Activated B cell treated with CpG ODN at 0.5 μM for 24 hours (primary cell): ENCODE measurements at regions not wholly inside any gene's neighbourhood (a gene's known extent, or its start where the extent isn't known, plus 50 kb on each side); places are given as distances from the start of the nearest gene placed in this dataset.

Experiments used
- ATAC-seq: fragments of 200-7000 bp; cut with Tn5 transposase; one replicate; pipeline ENCODE4 v1.10.0; 2021; ENCODE audit warnings: low read depth, mild to moderate bottlenecking, moderate library complexity
- CTCF ChIA-PET: fragments of 350-600 bp; sonication (Branson Sonifier 250); formaldehyde crosslinking; loops from one replicate; lab custom pipeline; 2021; ENCODE audit warnings: antibody characterized with exemption; lab: Charles Lee
- POLR2A ChIA-PET: fragments of 350-600 bp; sonication (Branson Sonifier 250); formaldehyde crosslinking; loops from one replicate; lab custom pipeline; 2021; ENCODE audit warnings: antibody characterized with exemption; lab: Charles Lee
- DNase-seq: peaks from one replicate; pipeline ENCODE4 v3.0.0; 2022
- H3K27ac Mint-ChIP-seq: one replicate; pipeline ENCODE4 v1.8.0; 2020; ENCODE audit warnings: mixed read lengths
- H3K27me3 Mint-ChIP-seq: one replicate; pipeline ENCODE4 v1.8.0; 2021; ENCODE audit warnings: mixed read lengths
- H3K36me3 Mint-ChIP-seq: one replicate; pipeline ENCODE4 v1.8.0; 2021; ENCODE audit warnings: low read depth, mixed read lengths
- H3K4me1 Mint-ChIP-seq: one replicate; pipeline ENCODE4 v1.8.0; 2021; ENCODE audit warnings: mixed read lengths
- H3K4me3 Mint-ChIP-seq: one replicate; pipeline ENCODE4 v1.8.0; 2020; ENCODE audit warnings: mild to moderate bottlenecking, mixed read lengths
- H3K9me3 Mint-ChIP-seq: one replicate; pipeline ENCODE4 v1.8.0; 2020; ENCODE audit warnings: mixed read lengths
- intact Hi-C: fragments of 100-400 bp; cut with micrococcal nuclease; formaldehyde crosslinking; loops from one replicate; pipeline ENCODE4 v1.15.1; 2024
- TF ChIP-seq, protein P1 (sequence below): fragments of 200-600 bp; IDR thresholded peaks from one replicate; pipeline ENCODE4 v1.8.0; 2022; ENCODE audit warnings: antibody characterized with exemption, mild to moderate bottlenecking

DNA sequence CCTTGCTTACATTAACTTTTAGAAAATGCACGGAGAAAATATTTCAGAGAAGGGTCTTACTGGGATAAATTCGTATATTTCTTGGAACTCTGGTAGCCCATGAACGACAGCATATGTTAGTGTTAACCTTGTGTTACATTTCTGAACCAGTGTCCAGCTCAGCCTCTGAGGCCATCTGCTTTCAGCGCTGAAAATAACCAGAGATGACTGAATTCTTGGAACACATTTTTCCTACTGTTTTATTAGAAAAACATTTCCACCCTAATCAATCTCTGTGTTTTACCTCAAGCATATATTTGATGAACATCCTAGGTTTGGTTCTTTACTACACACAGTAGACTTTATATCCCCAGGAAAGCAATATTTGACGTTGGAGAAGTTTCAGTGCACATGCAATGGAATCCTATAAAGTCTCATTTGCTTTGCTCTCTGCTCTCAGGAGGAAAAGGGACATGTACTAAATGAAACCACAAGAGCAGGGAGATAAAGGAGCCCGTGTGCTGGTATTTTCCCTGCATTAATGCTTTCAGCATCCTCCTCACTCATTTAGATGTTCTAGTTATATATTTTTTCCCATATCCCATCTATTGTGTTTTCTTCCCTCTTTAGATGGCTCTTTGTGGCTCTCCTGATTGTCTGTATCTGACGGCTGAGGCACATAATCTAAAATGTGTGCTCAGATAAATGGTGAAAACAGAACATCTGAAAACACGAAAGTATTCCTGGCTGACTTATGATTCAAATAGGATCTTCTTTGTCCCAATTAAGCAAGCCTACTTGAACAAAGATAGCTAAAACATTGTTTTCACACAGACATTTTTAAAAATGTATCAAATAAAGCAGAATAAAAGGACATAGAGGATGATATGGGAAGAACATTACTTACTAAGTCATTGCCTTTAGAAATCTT is 151.7 kb upstream of the KCNMB2 start:
- DNase-seq (no peak), ATAC-seq (no peak)
- Mint-ChIP-seq H3K27me3 (no peaks in the 10 kb centered on the region), H3K36me3 (no peaks in the 10 kb centered on the region), H3K9me3 (no peaks in the 10 kb centered on the region), H3K27ac (no peak overlapping the region), H3K4me1 (no peaks in the 10 kb centered on the region), H3K4me3 (no peak overlapping the region)
- ChIA-PET CTCF (interaction anchor here (0.8 to 3.7 kb wide), 4 partner anchors 10 to 1512 kb away, joined by 3 to 45 read pairs (median 7); no protein-coding TSS in a partner anchor), POLR2A (interaction anchor here (0.5 kb wide), 1 partner anchor 1219 kb away, joined by 5 read pairs; no protein-coding TSS in a partner anchor)
- intact Hi-C loops = loop anchor here (1.0 to 10.0 kb wide), 5 partner anchors 1030 to 1512 kb away; partner anchors contain the start of gene TBL1XR1
- TF ChIP-seq, protein P1, sequence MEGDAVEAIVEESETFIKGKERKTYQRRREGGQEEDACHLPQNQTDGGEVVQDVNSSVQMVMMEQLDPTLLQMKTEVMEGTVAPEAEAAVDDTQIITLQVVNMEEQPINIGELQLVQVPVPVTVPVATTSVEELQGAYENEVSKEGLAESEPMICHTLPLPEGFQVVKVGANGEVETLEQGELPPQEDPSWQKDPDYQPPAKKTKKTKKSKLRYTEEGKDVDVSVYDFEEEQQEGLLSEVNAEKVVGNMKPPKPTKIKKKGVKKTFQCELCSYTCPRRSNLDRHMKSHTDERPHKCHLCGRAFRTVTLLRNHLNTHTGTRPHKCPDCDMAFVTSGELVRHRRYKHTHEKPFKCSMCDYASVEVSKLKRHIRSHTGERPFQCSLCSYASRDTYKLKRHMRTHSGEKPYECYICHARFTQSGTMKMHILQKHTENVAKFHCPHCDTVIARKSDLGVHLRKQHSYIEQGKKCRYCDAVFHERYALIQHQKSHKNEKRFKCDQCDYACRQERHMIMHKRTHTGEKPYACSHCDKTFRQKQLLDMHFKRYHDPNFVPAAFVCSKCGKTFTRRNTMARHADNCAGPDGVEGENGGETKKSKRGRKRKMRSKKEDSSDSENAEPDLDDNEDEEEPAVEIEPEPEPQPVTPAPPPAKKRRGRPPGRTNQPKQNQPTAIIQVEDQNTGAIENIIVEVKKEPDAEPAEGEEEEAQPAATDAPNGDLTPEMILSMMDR = no peak

DNA sequence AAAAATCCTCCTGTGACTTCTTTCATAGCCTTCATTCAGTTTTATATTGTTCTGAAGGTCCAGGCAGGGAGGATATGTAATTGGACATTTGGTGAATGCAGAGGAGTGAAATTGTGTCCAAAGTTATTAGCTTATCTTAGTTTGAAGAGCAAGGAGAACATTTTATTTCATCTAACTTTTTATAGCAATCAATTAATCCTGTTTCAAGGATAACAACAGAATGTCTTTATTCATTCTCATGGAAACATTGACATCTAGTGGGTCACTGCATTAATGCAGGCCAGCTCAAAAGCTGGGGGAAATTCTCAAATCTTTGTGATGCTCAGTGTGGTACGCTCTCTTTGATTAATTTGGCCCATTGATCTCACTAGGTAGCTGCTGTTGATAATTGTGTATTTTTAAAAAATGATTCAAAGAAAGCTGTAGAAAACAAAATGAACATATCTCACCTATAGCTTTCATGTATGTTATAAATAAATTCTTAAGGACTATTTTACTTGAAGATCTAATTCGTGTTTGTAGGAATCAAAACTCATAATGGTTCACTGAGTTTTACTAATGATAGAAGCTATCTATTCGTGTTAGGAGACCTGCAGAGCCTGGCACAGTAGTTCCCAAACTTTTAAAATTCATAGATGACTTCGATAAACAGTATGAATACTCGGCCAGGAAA is 150.8 kb upstream of the KCNMB2 start:
- H3K27ac Mint-ChIP-seq = no peak overlapping the region
- CTCF ChIA-PET = interaction anchor here (0.8 to 3.7 kb wide), 4 partner anchors 9 to 1513 kb away, joined by 3 to 45 read pairs (median 7); no protein-coding TSS in a partner anchor
- TF ChIP-seq, protein P1 = peak; percentile 49
- no peak overlapping the region for H3K4me3 Mint-ChIP-seq
- no peaks in the 10 kb centered on the region for H3K36me3 Mint-ChIP-seq
- no peaks in the 10 kb centered on the region for H3K4me1 Mint-ChIP-seq
- DNase-seq (no peak), ATAC-seq (peak; percentile 28)
- intact Hi-C loops = loop anchor here (1.0 to 10.0 kb wide), 5 partner anchors 1031 to 1513 kb away; partner anchors contain the start of gene TBL1XR1
- H3K27me3 Mint-ChIP-seq = no peaks in the 10 kb centered on the region
- POLR2A ChIA-PET = interaction anchor here (0.5 kb wide), 1 partner anchor 1218 kb away, joined by 5 read pairs; no protein-coding TSS in a partner anchor
- no peaks in the 10 kb centered on the region for H3K9me3 Mint-ChIP-seq

DNA sequence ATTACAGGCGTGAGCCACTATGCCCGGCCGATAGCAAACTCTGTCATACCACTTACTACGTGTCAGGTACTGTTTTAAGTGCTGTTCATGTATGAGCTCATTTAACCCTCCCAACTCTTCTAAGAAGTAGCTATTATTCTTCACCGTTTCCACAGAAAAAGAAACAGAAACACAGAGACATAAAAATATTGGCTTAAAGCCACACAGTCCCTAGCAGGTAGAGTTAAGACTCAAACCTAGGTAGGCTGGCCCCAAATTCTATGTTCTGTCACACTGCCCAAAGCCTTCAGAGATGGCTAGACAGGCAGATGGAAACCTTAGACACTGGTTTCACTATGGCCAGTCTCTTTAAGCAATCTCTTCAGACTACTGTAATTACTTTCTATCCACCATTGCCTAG is 149.8 kb upstream of the KCNMB2 start:
- Mint-ChIP-seq H3K4me3 (no peak overlapping the region), H3K27me3 (no peaks in the 10 kb centered on the region), H3K27ac (no peak overlapping the region), H3K36me3 (no peaks in the 10 kb centered on the region), H3K4me1 (no peaks in the 10 kb centered on the region), H3K9me3 (no peaks in the 10 kb centered on the region)
- CTCF ChIA-PET = interaction anchor here (3.7 kb wide), 1 partner anchor 1514 kb away, joined by 45 read pairs; no protein-coding TSS in a partner anchor
- ATAC-seq (no peak), DNase-seq (no peak)
- POLR2A ChIA-PET = no interaction called here
- intact Hi-C loops = loop anchor here (10.0 kb wide), 2 partner anchors 1032 to 1192 kb away; partner anchors contain the start of gene TBL1XR1
- TF ChIP-seq, protein P1 = no peak

DNA sequence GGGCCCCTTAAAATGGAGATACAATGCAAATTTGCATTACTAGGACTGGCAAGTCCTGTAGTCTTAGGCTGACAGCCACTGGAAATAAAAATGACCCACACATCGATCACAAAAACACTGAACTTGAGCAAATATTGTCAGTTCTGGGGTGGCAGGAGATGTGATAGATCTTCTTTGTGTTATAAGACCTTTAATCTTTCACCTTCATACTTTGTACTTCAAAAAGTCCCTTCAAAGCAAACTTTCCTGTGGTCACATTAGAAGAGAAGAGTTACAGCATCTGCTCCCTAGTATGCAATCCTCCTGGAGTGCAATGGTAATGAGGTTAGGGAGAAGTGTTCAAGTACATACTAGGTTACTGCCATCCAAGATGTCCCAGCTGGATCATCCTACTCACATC is 149.4 kb upstream of the KCNMB2 start:
- intact Hi-C loops = loop anchor here (10.0 kb wide), 2 partner anchors 1032 to 1192 kb away; partner anchors contain the start of gene TBL1XR1
- Mint-ChIP-seq H3K4me1 (no peaks in the 10 kb centered on the region), H3K36me3 (no peaks in the 10 kb centered on the region), H3K9me3 (no peaks in the 10 kb centered on the region), H3K4me3 (no peak overlapping the region), H3K27ac (no peak overlapping the region), H3K27me3 (no peaks in the 10 kb centered on the region)
- POLR2A ChIA-PET = no interaction called here
- ATAC-seq (no peak), DNase-seq (no peak)
- CTCF ChIA-PET = interaction anchor here (3.7 kb wide), 1 partner anchor 1514 kb away, joined by 45 read pairs; no protein-coding TSS in a partner anchor
- TF ChIP-seq, protein P1 = no peak
